GM12892 (cell line): ENCODE measurements at regions not wholly inside any gene's neighbourhood (a gene's known extent, or its start where the extent isn't known, plus 50 kb on each side); places are given as distances from the start of the nearest gene placed in this dataset.

Experiments
- POLR2A ChIP-seq: IDR thresholded peaks from 2 replicates; pipeline ENCODE4 v1.6.1; 2011; ENCODE audit warnings: low read depth, low read length, control low read depth
- POLR2AphosphoS5 ChIP-seq: IDR thresholded peaks from 2 replicates; pipeline ENCODE4 v1.6.1; 2011; ENCODE audit warnings: low read depth, low read length, control low read depth
- TAF1 ChIP-seq: IDR thresholded peaks from 2 replicates; pipeline ENCODE4 v1.6.1; 2011; ENCODE audit warnings: low read depth, mild to moderate bottlenecking, control low read depth, low read length, borderline replicate concordance

DNA sequence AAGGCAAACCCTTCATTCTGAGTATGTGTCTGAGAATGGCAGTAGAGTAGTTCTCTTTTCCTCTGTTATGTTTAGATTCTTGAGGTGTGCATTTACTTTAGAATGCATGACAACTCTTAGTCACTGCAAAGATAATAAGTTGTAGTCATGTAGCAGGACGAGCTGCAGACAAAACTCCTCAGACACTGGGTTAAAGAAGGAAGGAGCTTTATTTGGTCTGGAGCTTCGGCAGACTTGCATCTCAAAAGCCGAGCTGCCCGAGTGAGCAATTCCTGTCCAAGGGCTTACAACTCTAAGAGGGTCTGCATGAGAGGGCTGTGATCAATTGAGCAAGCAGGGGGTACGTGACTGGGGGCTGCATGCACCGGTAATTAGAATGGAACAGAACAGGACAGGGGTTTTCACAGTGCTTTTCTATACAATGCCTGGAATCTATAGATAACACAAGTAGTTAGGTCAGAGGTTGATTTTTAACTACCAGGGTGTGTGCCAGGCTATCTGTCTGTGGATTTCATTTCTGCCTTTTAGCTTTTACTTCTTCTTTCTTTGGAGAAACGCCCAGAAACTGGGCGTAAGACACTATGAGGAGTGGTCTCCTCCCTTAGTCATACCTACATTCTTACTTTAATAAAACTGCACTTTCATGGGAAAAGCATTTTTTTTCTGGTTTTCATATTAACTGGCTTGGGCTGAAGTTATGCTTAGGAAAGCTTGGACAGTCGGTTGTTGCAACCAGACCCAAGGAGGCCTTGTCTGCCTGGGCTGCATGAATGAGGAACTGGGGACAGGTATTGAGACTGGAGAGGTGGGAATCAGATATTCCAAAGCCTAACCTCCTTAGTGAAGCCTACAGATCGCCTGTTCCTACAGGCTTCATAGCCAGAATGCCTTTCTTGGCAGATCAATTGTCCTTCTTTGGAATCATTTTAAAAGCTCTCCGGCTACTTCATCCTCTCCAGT is 115.1 kb downstream of the RHOU start:
- no peak for TF ChIP-seq POLR2AphosphoS5
- no peak for TF ChIP-seq POLR2A
- TF ChIP-seq TAF1, result no peak
